Stimulated activated CD4-positive, alpha-beta T cell treated with anti-CD3 and anti-CD28 coated beads, Interleukin-1b, Interleukin-23, amount 100 ng/mL, for 4 hours (primary cell): ENCODE measurements at regions not wholly inside any gene's neighbourhood (a gene's known extent, or its start where the extent isn't known, plus 50 kb on each side); places are given as distances from the start of the nearest gene placed in this dataset.
"Not testable (repeated sequence)": the region's sequence is repeated elsewhere in the genome, so short reads cannot be mapped to it uniquely, and the experiment has no call there.

Experiments
- DNase-seq, 2 donors: peaks; one replicate each; pipeline ENCODE4 v3.0.0-alpha.2; 2020; ENCODE audit warnings: low read depth in 2 of 2

DNA sequence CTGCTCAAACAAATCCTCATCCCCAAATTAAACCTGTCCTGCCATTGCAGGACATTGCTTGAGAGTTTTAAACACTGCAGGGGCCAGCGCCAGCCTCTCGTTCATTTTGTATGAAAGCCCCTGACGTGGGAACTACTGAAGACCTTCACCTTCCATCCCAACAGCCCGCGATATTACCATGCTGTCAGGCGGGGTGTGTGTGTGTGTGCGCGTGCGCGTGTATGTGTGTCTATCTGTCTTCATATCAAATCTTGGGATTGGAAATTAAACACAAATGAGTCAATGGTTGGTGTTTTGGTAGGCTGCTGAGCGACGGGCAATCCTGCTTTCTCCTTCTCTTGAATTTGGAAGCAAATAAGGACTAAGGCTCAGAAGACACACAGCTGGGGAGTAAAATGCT lies 776.9 kb downstream of the TBC1D22A start:
- DNase-seq = no peak

DNA sequence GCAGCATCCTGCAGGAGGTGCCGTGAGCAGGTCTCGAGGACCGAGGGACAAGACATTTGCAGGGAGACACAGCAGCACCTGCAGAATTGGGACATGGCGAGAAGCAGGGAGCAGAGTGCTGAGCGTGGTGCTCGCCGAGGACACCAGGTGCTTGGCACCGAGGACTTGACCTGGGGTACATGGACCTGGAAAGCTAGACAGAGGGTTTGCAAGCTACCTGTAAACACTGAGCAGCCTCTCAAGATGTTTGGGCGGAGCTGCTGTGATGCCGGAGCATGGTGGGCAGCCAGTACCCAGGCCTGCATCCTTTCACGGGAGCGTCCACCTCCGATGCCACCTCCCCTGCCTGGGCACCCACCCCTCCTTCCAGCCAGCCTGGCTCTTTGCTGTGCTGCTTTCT lies 773.2 kb downstream of the TBC1D22A start:
- DNase-seq = no peak

DNA sequence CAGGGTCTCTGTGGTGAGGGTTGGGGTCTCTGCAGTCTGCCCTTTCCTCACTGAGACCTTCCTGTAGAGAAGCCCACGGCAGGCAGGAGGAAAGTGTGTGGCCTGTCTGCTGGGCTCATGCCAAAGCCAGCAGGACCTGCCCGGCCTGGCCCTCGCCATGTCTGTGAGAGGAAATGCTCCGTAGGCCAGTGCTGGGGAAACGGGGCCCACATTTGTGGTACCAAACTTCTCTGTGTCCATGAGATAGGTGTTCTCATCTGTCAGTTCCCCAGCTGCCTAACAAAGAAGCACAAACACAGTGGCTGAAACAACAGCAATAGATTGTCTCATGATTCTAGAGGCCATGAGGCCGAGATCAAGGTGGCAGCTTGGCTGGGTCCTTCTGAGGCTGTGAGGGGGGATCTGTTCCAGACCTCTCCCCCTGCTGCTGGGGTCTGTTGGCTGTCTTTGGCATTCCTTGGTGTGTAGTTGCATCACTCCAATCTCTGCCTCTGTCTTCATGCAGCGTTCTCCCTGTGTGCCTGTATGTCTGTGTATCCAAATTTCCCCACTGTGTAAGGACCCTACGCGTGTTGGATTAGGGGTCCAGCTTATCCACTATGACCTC lies 772.5 kb downstream of the TBC1D22A start:
- DNase-seq = no peak

GRCh38 chr22:47533961-47534803 lies 771.7 kb downstream of the TBC1D22A start:
- DNase-seq = no peak

DNA sequence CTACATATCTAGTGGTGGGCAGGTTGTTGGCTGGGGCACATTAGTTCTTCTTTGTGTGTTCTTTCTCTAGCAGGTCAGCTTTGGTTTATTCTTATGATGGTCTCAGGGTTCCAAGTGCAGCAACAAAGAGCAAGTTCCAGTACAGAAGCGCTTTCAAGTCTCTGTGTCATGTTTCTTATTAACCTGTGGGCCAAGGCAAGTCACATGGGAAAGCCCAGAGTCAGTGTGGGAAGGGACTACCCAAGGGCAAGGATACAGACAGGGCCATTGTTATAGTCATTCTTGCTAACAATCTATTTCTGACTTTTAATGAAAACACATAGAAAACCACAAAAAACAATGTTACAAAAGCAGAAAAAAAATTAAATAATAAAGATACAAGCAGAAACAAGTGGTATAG lies 754.6 kb downstream of the TBC1D22A start:
- DNase-seq = no peak

- DNase-seq = no peak
These were observed 753.1 kb downstream of the TBC1D22A start for GRCh38 chr22:47515384-47516125.

GRCh38 chr22:47512617-47513016 lies 750.2 kb downstream of the TBC1D22A start:
- no peak for DNase-seq

DNA sequence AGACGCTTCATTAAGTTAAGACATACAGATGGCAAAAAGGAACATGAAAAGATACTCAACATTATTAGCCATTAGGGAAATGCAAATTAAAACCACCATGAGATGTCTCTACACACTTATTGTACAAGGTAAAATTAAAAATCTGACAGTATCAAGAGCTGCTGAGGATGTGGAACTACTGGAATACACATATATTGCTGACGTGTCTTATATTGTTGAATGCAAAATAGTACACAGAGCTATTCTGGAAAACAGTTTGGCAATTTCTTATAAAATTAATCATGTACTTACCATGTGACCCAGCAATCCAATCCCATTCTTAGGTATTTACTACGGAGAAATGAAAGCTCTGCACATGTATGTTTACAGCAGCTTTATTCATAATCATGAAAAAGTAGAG lies 742.5 kb downstream of the TBC1D22A start:
- no peak for DNase-seq

DNA sequence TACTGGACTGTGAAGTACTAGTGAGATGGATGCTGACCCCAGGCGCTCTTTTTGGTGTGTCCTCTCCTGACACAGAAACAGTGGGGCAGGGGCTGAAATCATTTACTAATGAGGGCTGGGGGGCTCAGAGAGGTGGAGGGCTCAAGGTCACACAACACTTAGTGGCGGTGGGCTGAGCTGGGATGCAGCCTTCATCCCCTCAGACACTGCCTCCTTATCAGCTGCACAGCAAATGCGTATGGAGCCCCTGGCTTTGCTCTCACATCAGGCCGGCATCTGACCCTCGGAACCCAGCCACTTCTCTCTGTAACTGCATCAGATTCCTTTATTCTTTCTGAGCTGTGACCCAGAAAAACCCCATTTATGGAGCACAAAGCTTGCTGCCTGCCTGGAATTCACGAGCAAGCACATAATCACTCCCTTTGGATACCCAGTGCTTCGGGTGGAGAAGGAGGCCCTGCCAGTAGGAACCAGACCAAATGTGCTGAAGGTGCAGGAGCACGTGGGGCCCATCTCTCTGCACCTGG lies 736.6 kb downstream of the TBC1D22A start:
- no peak for DNase-seq

DNA sequence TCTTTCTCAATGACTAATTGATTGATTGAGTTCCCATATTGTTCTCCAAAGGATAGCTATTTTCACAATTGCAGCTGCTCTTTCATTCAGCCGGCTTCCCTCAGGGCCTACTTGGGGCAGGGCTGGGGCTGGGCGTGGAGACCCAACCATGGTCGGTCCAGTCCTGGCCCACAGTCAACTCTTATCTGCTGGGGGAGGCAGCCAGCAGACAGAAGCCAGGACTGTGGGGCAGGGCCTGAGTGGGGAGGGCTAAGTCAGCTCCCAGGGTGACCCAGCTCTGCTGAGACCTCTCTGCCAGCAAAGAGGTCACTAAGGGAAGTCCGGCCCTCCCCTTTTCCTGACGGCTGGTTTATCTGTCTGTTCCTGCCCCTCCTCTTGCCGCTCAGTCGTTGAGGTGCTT lies 735.2 kb downstream of the TBC1D22A start:
- DNase-seq = no peak

GRCh38 chr22:47495110-47495509 lies 732.7 kb downstream of the TBC1D22A start:
- no peak for DNase-seq

DNA sequence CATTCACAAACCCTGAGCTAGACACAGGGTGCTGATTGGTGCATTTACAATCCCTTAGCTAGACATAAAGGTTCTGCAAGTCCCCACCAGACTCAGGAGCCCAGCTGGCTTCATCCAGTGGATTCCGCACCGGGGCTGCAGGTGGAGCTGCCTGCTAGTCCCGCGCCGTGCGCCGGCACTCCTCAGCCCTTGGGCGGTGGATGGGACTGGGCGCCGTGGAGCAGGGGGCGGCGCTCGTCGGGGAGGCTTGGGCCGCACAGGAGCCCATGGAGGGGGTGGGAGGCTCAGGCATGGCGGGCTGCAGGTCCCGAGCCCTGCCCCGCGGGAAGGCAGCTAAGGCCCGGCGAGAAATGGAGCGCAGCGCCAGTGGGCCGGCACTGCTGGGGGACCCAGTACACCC lies 725.7 kb downstream of the TBC1D22A start:
- not testable (repeated sequence) for DNase-seq

DNA sequence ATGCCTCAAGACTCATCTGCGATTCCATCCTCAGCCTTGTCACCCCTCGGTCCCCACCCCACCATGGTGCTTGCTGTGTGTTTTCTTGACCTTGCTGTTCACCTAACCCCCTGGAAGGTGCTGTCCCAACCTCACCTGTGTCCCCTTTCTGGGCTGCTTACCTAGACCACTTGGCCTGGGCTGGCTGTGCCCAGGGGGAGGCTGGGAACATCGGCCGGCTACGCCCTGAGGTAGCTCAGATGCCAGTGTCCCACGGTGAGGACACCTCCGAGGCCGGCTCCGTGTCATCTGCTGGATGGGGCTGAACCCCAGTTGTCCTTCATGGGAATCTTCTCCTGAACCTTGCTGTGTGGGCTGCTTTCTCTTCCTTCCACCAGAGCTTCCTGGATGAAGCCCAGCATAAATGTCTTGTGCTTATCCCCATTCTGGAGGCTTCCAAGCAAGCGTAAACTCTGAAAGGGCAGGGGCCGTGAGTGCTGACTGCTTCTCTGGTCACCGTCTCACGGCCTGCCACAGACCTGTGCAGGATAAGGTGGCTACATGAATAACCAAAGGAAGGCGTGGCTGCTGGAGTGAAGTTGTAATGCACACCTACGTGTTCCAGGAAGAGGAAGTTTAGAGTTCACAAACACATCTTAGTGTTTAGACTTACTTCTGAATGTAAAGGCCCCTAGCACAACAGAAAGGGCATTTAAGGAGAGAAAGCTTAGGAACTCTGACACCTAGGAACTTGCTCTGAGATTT lies 724.3 kb downstream of the TBC1D22A start:
- DNase-seq = no peak

- no peak for DNase-seq
These were observed 722.6 kb downstream of the TBC1D22A start for GRCh38 chr22:47484960-47485569.

DNA sequence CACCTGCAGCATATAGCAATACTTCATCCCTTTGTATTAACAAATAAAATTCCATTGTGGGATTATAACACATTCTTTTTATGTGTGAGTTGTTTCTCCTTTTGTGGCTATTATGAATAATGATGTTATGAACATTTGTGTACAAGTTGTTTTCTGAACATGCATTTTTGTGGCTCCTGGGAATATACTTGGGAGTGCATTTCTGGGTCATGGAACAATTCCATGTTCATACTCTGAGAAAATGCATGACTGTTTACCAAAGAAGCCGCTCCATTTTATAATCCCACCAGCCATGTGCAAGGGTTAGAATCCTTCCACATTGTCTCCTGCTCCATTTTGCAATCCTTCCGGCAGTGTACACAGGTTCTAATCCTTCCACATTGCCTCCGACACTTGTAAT lies 713.8 kb downstream of the TBC1D22A start:
- no peak for DNase-seq

GRCh38 chr22:47474895-47475294 lies 712.4 kb downstream of the TBC1D22A start:
- DNase-seq = no peak

- DNase-seq = no peak
These were observed 712.0 kb downstream of the TBC1D22A start for GRCh38 chr22:47474464-47474863.

GRCh38 chr22:47472636-47473035 lies 710.2 kb downstream of the TBC1D22A start:
- no peak for DNase-seq

DNA sequence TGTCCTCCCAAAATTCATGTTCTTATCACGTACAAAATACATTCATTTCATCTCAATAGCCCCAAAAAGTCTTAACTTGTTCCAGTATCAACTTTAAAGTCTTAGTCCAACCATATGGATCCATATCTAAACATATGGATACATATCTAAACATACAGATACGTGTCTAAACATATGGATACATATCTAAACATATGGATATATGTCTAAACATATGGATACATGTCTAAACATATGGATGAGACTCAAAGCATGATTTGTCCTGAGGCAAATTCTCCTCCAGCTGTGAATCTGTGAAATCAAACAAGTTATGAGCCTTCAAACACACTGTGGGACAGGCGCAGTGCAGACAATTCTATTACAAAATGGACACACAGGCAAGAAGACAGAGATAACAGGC lies 709.0 kb downstream of the TBC1D22A start:
- no peak for DNase-seq

DNA sequence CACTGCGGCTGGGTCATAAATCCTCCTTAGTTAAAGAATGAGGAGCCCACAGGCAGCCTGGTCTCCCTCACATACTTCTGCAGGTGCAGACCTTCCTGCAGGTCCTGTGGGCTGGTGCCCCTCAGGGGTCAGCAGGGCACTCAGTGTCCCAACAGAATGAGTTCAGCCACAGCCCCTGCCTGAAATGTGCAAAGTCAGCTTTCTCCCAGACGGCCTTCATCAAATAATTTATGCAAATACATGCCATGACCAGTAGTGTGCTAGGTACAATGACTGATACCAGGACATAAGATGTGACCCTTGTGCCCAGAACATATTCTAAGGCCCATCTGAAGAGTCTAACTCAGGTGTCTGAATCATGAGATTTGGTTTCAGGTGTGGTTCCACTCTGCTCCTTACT lies 703.4 kb downstream of the TBC1D22A start:
- no peak for DNase-seq

DNA sequence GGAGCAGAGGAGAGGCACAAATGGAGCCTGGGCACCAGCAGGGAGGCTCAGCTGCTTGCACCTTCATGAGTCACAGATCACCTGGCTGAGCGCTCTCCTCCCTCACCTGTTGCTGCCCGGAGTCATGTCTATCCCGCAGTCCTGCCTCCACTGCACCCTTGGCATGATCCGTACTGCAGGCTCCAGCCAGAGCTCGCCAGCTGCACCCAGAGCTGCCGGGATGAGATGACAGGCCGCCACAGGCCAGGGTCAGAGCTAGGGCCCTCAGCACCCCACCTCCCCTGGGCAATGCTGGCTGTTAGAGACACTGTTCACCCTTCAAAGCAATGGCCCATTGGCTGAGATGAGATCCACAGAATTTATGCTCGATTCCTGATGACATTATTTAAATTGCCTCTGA lies 702.8 kb downstream of the TBC1D22A start:
- DNase-seq = no peak
